Adrenal gland (tissue), 5 donors: ENCODE measurements at regions not wholly inside any gene's neighbourhood (a gene's known extent, or its start where the extent isn't known, plus 50 kb on each side); places are given as distances from the start of the nearest gene placed in this dataset.

ENCODE experiments used
- POLR2A ChIP-seq, 2 donors: fragments of 450-650 bp; IDR thresholded peaks; one replicate each; pipeline ENCODE4 v1.6.1; 2017; ENCODE audit warnings: antibody characterized with exemption in 2 of 2, mild to moderate bottlenecking in 2 of 2, moderate library complexity in 1 of 2
- TF ChIP-seq, protein P1 (sequence below), 6 experiments: fragments of 450-650 bp in 4 of 6; fragments of 200-600 bp in 2 of 6; sonication (generic) in 1 of 6; IDR thresholded peaks; 1 replicate in 5 of 6; 2 replicates in 1 of 6; pipeline versions ENCODE4 v1.5.1 to v1.8.0; 2016 to 2021; ENCODE audit warnings: antibody characterized with exemption in 6 of 6, mild to moderate bottlenecking in 2 of 6, moderate library complexity in 1 of 6
- donor health status: DM: no; HTN: no; CAD: no.

DNA sequence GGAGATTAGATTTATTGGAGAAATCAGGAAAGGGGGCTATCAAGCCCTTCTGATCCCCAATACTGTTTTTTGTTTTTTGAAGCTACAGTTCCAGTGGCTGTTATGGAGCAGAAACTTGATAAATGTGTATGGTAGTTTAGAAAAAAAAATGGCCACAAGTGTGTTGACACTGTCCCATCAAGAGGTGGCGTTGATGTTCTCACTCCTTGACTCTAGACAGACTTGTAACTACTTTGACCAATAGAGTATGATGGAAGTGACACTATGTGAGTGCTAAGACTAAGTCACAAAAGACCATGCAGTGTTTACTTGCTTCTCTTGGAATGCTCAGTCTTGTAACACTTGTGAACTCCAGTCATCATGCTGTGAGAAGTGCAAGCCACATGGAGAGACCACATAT, 356.7 kb downstream of the PDCD6IP start:
- TF ChIP-seq, protein P1, sequence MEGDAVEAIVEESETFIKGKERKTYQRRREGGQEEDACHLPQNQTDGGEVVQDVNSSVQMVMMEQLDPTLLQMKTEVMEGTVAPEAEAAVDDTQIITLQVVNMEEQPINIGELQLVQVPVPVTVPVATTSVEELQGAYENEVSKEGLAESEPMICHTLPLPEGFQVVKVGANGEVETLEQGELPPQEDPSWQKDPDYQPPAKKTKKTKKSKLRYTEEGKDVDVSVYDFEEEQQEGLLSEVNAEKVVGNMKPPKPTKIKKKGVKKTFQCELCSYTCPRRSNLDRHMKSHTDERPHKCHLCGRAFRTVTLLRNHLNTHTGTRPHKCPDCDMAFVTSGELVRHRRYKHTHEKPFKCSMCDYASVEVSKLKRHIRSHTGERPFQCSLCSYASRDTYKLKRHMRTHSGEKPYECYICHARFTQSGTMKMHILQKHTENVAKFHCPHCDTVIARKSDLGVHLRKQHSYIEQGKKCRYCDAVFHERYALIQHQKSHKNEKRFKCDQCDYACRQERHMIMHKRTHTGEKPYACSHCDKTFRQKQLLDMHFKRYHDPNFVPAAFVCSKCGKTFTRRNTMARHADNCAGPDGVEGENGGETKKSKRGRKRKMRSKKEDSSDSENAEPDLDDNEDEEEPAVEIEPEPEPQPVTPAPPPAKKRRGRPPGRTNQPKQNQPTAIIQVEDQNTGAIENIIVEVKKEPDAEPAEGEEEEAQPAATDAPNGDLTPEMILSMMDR (IDR thresholded peaks at IDR 0.05): no peak
- no peak for TF ChIP-seq POLR2A (IDR thresholded peaks at IDR 0.05)
